WTC11 (cell line): ENCODE measurements at regions not wholly inside any gene's neighbourhood (a gene's known extent, or its start where the extent isn't known, plus 50 kb on each side); places are given as distances from the start of the nearest gene placed in this dataset.
A peak's percentile ranks its signal among the peaks of the same experiment; 100 is the strongest.

Experiments
- ATAC-seq: fragments of 200-7000 bp; cut with Tn5 transposase; 2 replicates; pipeline ENCODE4 v1.10.0; 2021; ENCODE audit warnings: mild to moderate bottlenecking, moderate library complexity
- CTCF ChIA-PET: fragments of 300-600 bp; sonication (Branson Sonifier 250); formaldehyde crosslinking; loops from one replicate; lab custom pipeline; 2021; ENCODE audit warnings: antibody characterized with exemption; lab: Charles Lee
- POLR2A ChIA-PET: fragments of 350-600 bp; sonication (Branson Sonifier 250); formaldehyde crosslinking; loops from one replicate; lab custom pipeline; 2021; ENCODE audit warnings: antibody characterized with exemption; lab: Charles Lee
- DNase-seq: peaks from one replicate; pipeline ENCODE4 v3.0.0; 2021; ENCODE audit warnings: low spot score
- H3K27ac Mint-ChIP-seq: 2 replicates; pipeline ENCODE4 v1.8.0; 2021; ENCODE audit warnings: mixed read lengths
- H3K27me3 Mint-ChIP-seq: 2 replicates; pipeline ENCODE4 v1.8.0; 2021; ENCODE audit warnings: low read depth, mild to moderate bottlenecking, moderate library complexity, mixed read lengths
- H3K36me3 Mint-ChIP-seq: 2 replicates; pipeline ENCODE4 v1.8.0; 2021; ENCODE audit warnings: mixed read lengths
- H3K4me1 Mint-ChIP-seq: 2 replicates; pipeline ENCODE4 v1.8.0; 2022; ENCODE audit warnings: mixed read lengths
- H3K4me3 Mint-ChIP-seq: 2 replicates; pipeline ENCODE4 v1.8.0; 2021; ENCODE audit warnings: mild to moderate bottlenecking, moderate library complexity, mixed read lengths
- H3K9me3 Mint-ChIP-seq: 2 replicates; pipeline ENCODE4 v1.8.0; 2021; ENCODE audit warnings: mixed read lengths
- ATF1 ChIP-seq: sonication (generic); formaldehyde crosslinking; IDR thresholded peaks from 2 replicates; pipeline ENCODE4 v1.8.1; 2023; ENCODE audit warnings: mild to moderate bottlenecking, moderate library complexity, missing genetic modification reagents
- EMX1 ChIP-seq: fragments of 250-450 bp; sonication (Bioruptor Pico); IDR thresholded peaks from 2 replicates; pipeline ENCODE4 v1.8.0; 2021; ENCODE audit warnings: mild to moderate bottlenecking
- ESRRA ChIP-seq: sonication (generic); formaldehyde crosslinking; IDR thresholded peaks from 2 replicates; pipeline ENCODE4 v1.8.1; 2022; ENCODE audit warnings: mild to moderate bottlenecking, missing genetic modification reagents, borderline replicate concordance
- NFATC4 ChIP-seq: fragments of 250-450 bp; sonication (Bioruptor Pico); IDR thresholded peaks from 2 replicates; pipeline ENCODE4 v1.9.0; 2021; ENCODE audit warnings: mild to moderate bottlenecking
- NFYB ChIP-seq: sonication (generic); formaldehyde crosslinking; conservative IDR thresholded peaks from 2 replicates; pipeline ENCODE4 v1.8.0; 2022; ENCODE audit warnings: low read depth, missing genetic modification reagents
- NR3C1 ChIP-seq: sonication (generic); formaldehyde crosslinking; conservative IDR thresholded peaks from 2 replicates; pipeline ENCODE4 v1.8.1; 2023; ENCODE audit warnings: low read depth, mild to moderate bottlenecking, missing genetic modification reagents
- PRRX2 ChIP-seq: fragments of 250-450 bp; sonication (Bioruptor Pico); IDR thresholded peaks from 2 replicates; pipeline ENCODE4 v1.8.0; 2021; ENCODE audit warnings: mild to moderate bottlenecking
- RELA ChIP-seq: sonication (generic); formaldehyde crosslinking; IDR thresholded peaks from 2 replicates; pipeline ENCODE4 v1.8.1; 2022; ENCODE audit warnings: missing genetic modification reagents, mild to moderate bottlenecking, borderline replicate concordance
- SMAD3 ChIP-seq: sonication (generic); formaldehyde crosslinking; IDR thresholded peaks from 2 replicates; pipeline ENCODE4 v1.8.0; 2022; ENCODE audit warnings: missing genetic modification reagents, mild to moderate bottlenecking, borderline replicate concordance
- SMAD4 ChIP-seq: sonication (generic); formaldehyde crosslinking; IDR thresholded peaks from 2 replicates; pipeline ENCODE4 v1.8.0; 2022; ENCODE audit warnings: mild to moderate bottlenecking, missing genetic modification reagents
- SOX15 ChIP-seq: fragments of 250-450 bp; sonication (Bioruptor Pico); IDR thresholded peaks from 2 replicates; pipeline ENCODE4 v1.9.0; 2021; ENCODE audit warnings: mild to moderate bottlenecking
- TEAD1 ChIP-seq: sonication (generic); formaldehyde crosslinking; IDR thresholded peaks from 2 replicates; pipeline ENCODE4 v1.8.0; 2022; ENCODE audit warnings: mild to moderate bottlenecking, missing genetic modification reagents
- ZMAT4 ChIP-seq: fragments of 250-450 bp; sonication (Bioruptor Pico); IDR thresholded peaks from 2 replicates; pipeline ENCODE4 v1.9.0; 2021; ENCODE audit warnings: mild to moderate bottlenecking
- ZNF138 ChIP-seq: sonication (generic); formaldehyde crosslinking; conservative IDR thresholded peaks from 2 replicates; pipeline ENCODE4 v1.8.1; 2022; ENCODE audit warnings: mild to moderate bottlenecking, moderate library complexity, missing genetic modification reagents
- ZNF232 ChIP-seq: sonication (generic); formaldehyde crosslinking; IDR thresholded peaks from 2 replicates; pipeline ENCODE4 v1.8.0; 2022; ENCODE audit warnings: mild to moderate bottlenecking, missing genetic modification reagents
- ZNF396 ChIP-seq: fragments of 250-450 bp; sonication (Bioruptor Pico); IDR thresholded peaks from 2 replicates; pipeline ENCODE4 v1.8.0; 2021; ENCODE audit warnings: mild to moderate bottlenecking, moderate library complexity, borderline replicate concordance
- ZNF423 ChIP-seq: fragments of 250-450 bp; sonication (Bioruptor Pico); IDR thresholded peaks from 2 replicates; pipeline ENCODE4 v2.1.2; 2022; ENCODE audit warnings: mild to moderate bottlenecking, moderate library complexity
- TF ChIP-seq, protein P1 (sequence below): fragments of 250-450 bp; sonication (Bioruptor Pico); IDR thresholded peaks from 2 replicates; pipeline ENCODE4 v1.9.0; 2021; ENCODE audit warnings: mild to moderate bottlenecking, borderline replicate concordance
- TF ChIP-seq, protein P2 (sequence below): fragments of 200-600 bp; IDR thresholded peaks from 2 replicates; pipeline ENCODE4 v1.8.0; 2022; ENCODE audit warnings: antibody characterized with exemption
- TF ChIP-seq, protein P3 (sequence below): sonication (generic); formaldehyde crosslinking; IDR thresholded peaks from 2 replicates; pipeline ENCODE4 v1.8.0; 2022; ENCODE audit warnings: mild to moderate bottlenecking, missing genetic modification reagents
- TF ChIP-seq, protein P4 (sequence below): sonication (generic); formaldehyde crosslinking; IDR thresholded peaks from 2 replicates; pipeline ENCODE4 v1.8.0; 2022; ENCODE audit warnings: mild to moderate bottlenecking, missing genetic modification reagents
- TF ChIP-seq, protein P5 (sequence below): sonication (generic); formaldehyde crosslinking; IDR thresholded peaks from 2 replicates; pipeline ENCODE4 v1.8.1; 2023; ENCODE audit warnings: mild to moderate bottlenecking, moderate library complexity, missing genetic modification reagents
- TF ChIP-seq, protein P6 (sequence below): sonication (generic); formaldehyde crosslinking; IDR thresholded peaks from 2 replicates; pipeline ENCODE4 v1.8.1; 2023; ENCODE audit warnings: mild to moderate bottlenecking, missing genetic modification reagents, moderate library complexity

GRCh38 chr21:35583566-35584216 is 476.6 kb downstream of the SETD4 start:
- no peak for DNase-seq
- Mint-ChIP-seq H3K27ac (no peak overlapping the region), H3K4me3 (no peak overlapping the region), H3K36me3 (no peaks in the 10 kb centered on the region), H3K27me3 (no peaks in the 10 kb centered on the region), H3K9me3 (no peaks in the 10 kb centered on the region), H3K4me1 (peaks cover 43% of the 10 kb centered on the region)
- ChIA-PET CTCF (no interaction called here), POLR2A (no interaction called here)
- no peak for ATAC-seq
- TF ChIP-seq PRRX2 (CRISPR knock-in tag), result no peak
- TF ChIP-seq ESRRA (CRISPR knock-in tag), result peak; percentile 92; the same call in 1 of the 2 replicates
- no peak for TF ChIP-seq NR3C1 (CRISPR knock-in tag)
- TF ChIP-seq NFYB (CRISPR knock-in tag), result no peak
- TF ChIP-seq, protein P1, sequence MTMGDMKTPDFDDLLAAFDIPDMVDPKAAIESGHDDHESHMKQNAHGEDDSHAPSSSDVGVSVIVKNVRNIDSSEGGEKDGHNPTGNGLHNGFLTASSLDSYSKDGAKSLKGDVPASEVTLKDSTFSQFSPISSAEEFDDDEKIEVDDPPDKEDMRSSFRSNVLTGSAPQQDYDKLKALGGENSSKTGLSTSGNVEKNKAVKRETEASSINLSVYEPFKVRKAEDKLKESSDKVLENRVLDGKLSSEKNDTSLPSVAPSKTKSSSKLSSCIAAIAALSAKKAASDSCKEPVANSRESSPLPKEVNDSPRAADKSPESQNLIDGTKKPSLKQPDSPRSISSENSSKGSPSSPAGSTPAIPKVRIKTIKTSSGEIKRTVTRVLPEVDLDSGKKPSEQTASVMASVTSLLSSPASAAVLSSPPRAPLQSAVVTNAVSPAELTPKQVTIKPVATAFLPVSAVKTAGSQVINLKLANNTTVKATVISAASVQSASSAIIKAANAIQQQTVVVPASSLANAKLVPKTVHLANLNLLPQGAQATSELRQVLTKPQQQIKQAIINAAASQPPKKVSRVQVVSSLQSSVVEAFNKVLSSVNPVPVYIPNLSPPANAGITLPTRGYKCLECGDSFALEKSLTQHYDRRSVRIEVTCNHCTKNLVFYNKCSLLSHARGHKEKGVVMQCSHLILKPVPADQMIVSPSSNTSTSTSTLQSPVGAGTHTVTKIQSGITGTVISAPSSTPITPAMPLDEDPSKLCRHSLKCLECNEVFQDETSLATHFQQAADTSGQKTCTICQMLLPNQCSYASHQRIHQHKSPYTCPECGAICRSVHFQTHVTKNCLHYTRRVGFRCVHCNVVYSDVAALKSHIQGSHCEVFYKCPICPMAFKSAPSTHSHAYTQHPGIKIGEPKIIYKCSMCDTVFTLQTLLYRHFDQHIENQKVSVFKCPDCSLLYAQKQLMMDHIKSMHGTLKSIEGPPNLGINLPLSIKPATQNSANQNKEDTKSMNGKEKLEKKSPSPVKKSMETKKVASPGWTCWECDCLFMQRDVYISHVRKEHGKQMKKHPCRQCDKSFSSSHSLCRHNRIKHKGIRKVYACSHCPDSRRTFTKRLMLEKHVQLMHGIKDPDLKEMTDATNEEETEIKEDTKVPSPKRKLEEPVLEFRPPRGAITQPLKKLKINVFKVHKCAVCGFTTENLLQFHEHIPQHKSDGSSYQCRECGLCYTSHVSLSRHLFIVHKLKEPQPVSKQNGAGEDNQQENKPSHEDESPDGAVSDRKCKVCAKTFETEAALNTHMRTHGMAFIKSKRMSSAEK, result no peak
- no peak for TF ChIP-seq EMX1

DNA sequence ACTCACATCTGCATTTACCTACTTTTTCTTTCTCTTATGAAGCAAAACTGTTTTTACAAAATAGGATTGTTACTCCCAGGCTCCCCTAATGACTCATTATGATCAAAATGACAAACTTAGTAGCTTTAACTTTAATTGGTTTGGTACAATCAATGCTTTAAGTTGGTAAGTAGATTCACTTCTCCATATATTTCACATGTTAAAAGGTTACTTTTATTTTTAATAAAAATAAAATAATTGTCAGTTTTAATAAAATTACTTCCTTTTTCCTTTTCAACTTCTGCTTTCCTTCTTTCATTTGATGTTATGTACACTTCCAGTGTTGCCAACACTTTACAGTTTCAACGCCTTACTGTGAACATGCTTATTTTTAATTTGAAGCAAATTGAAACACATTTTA is 477.6 kb downstream of the SETD4 start:
- Mint-ChIP-seq H3K4me1 (peaks cover 39% of the 10 kb centered on the region), H3K9me3 (no peaks in the 10 kb centered on the region), H3K36me3 (no peaks in the 10 kb centered on the region), H3K27ac (no peak overlapping the region), H3K27me3 (no peaks in the 10 kb centered on the region), H3K4me3 (no peak overlapping the region)
- ChIA-PET CTCF (no interaction called here), POLR2A (no interaction called here)
- DNase-seq, result no peak
- TF ChIP-seq NFYB (CRISPR knock-in tag) (no peak), ATF1 (no peak), ZNF232 (CRISPR knock-in tag) (no peak), RELA (no peak), ZMAT4 (CRISPR knock-in tag) (no peak), SOX15 (CRISPR knock-in tag) (no peak), ZNF396 (no peak), SMAD3 (CRISPR knock-in tag) (no peak)
- TF ChIP-seq, protein P2, sequence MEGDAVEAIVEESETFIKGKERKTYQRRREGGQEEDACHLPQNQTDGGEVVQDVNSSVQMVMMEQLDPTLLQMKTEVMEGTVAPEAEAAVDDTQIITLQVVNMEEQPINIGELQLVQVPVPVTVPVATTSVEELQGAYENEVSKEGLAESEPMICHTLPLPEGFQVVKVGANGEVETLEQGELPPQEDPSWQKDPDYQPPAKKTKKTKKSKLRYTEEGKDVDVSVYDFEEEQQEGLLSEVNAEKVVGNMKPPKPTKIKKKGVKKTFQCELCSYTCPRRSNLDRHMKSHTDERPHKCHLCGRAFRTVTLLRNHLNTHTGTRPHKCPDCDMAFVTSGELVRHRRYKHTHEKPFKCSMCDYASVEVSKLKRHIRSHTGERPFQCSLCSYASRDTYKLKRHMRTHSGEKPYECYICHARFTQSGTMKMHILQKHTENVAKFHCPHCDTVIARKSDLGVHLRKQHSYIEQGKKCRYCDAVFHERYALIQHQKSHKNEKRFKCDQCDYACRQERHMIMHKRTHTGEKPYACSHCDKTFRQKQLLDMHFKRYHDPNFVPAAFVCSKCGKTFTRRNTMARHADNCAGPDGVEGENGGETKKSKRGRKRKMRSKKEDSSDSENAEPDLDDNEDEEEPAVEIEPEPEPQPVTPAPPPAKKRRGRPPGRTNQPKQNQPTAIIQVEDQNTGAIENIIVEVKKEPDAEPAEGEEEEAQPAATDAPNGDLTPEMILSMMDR, result no peak
- no peak for ATAC-seq

DNA sequence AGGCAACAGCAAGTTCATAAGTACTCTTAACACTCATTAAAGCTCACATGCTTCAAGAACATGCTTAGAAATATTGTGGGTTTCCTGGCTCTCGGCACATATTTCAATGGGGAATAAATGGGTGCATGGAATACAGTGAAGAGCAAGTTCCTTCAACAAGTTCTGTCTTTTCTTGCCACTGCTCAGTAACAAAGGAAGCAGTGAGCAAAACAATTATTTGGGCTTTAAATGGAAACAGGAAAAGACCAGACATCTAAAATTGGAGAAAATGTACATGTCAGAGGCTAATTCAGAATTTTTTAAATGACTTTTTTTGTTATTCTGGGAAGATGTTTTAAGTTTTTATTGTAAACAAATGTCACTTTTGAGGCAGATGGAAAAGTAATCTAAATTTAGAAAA is 478.7 kb downstream of the SETD4 start:
- CTCF ChIA-PET, result no interaction called here
- Mint-ChIP-seq H3K27ac (no peak overlapping the region), H3K36me3 (no peaks in the 10 kb centered on the region), H3K27me3 (no peaks in the 10 kb centered on the region), H3K4me1 (peaks cover 28% of the 10 kb centered on the region), H3K9me3 (no peaks in the 10 kb centered on the region), H3K4me3 (no peak overlapping the region)
- DNase-seq (no peak), ATAC-seq (no peak)
- POLR2A ChIA-PET, result no interaction called here
- TF ChIP-seq TEAD1 (CRISPR knock-in tag) (no peak), ZNF423 (CRISPR knock-in tag) (no peak), ZNF138 (CRISPR knock-in tag) (no peak), ZNF396 (no peak), SMAD4 (CRISPR knock-in tag) (no peak), NFATC4 (no peak)
- TF ChIP-seq, protein P3, sequence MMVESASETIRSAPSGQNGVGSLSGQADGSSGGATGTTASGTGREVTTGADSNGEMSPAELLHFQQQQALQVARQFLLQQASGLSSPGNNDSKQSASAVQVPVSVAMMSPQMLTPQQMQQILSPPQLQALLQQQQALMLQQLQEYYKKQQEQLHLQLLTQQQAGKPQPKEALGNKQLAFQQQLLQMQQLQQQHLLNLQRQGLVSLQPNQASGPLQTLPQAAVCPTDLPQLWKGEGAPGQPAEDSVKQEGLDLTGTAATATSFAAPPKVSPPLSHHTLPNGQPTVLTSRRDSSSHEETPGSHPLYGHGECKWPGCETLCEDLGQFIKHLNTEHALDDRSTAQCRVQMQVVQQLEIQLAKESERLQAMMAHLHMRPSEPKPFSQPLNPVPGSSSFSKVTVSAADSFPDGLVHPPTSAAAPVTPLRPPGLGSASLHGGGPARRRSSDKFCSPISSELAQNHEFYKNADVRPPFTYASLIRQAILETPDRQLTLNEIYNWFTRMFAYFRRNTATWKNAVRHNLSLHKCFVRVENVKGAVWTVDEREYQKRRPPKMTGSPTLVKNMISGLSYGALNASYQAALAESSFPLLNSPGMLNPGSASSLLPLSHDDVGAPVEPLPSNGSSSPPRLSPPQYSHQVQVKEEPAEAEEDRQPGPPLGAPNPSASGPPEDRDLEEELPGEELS, result no peak
- TF ChIP-seq, protein P4, sequence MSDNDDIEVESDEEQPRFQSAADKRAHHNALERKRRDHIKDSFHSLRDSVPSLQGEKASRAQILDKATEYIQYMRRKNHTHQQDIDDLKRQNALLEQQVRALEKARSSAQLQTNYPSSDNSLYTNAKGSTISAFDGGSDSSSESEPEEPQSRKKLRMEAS (CRISPR knock-in tag), result no peak
- TF ChIP-seq, protein P5, sequence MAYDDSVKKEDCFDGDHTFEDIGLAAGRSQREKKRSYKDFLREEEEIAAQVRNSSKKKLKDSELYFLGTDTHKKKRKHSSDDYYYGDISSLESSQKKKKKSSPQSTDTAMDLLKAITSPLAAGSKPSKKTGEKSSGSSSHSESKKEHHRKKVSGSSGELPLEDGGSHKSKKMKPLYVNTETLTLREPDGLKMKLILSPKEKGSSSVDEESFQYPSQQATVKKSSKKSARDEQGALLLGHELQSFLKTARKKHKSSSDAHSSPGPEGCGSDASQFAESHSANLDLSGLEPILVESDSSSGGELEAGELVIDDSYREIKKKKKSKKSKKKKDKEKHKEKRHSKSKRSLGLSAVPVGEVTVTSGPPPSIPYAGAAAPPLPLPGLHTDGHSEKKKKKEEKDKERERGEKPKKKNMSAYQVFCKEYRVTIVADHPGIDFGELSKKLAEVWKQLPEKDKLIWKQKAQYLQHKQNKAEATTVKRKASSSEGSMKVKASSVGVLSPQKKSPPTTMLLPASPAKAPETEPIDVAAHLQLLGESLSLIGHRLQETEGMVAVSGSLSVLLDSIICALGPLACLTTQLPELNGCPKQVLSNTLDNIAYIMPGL (CRISPR knock-in tag), result no peak
- TF ChIP-seq, protein P6, sequence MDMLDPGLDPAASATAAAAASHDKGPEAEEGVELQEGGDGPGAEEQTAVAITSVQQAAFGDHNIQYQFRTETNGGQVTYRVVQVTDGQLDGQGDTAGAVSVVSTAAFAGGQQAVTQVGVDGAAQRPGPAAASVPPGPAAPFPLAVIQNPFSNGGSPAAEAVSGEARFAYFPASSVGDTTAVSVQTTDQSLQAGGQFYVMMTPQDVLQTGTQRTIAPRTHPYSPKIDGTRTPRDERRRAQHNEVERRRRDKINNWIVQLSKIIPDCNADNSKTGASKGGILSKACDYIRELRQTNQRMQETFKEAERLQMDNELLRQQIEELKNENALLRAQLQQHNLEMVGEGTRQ (CRISPR knock-in tag), result no peak
